Activated gamma-delta T cell (primary cell): ENCODE measurements at regions not wholly inside any gene's neighbourhood (a gene's known extent, or its start where the extent isn't known, plus 50 kb on each side); places are given as distances from the start of the nearest gene placed in this dataset.
"Not testable (repeated sequence)": the region's sequence is repeated elsewhere in the genome, so short reads cannot be mapped to it uniquely, and the experiment has no call there.

ENCODE experiments used
- DNase-seq: peaks from one replicate; lab custom pipeline; 2025; lab: John Stamatoyannopoulos, UW

DNA sequence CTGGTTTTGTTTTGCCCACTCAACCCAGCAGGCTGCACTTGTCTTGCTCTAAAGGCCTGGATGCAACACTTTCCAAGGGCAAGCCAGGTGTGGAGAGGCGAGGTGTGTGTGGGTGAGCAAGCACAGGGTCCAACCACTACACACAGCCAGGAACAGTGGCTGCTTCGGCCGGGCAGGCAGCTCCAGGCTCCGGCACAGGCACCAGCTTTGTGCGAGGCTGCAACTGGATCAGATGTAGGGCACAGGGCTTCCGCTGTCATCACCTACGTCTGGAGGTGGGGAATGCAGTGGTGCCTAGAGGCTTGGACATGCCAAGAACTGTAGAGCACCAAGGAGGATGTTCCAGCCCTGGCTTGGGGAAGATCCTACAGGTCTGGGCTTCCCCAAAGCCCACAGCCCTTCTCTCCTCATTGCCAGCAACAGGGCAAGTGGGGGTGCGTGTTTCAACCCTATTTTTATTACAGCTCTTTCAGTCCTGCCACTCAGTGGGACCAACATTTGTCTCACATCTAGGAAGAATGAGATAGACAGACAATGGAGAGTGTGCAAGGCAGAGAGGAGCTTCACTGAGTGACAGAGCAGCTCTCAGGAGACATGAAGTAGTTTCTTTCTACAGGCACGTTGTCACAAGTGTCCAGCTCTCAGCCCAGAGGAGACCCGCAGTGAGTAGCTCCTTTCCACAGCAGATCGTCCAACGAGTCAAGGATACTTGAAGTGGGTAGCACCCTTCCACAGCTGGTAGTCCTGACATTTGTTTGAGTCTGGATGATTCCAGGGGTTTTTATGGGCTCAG lies 622.2 kb downstream of the CDH9 start:
- no peak for DNase-seq

- no peak for DNase-seq
Measured at GRCh38 chr5:26390608-26391007, 647.8 kb downstream of the CDH9 start.

GRCh38 chr5:26388976-26389375 lies 649.4 kb downstream of the CDH9 start:
- no peak for DNase-seq

- DNase-seq = no peak
Measured at GRCh38 chr5:26386532-26386931, 651.9 kb downstream of the CDH9 start.

DNA sequence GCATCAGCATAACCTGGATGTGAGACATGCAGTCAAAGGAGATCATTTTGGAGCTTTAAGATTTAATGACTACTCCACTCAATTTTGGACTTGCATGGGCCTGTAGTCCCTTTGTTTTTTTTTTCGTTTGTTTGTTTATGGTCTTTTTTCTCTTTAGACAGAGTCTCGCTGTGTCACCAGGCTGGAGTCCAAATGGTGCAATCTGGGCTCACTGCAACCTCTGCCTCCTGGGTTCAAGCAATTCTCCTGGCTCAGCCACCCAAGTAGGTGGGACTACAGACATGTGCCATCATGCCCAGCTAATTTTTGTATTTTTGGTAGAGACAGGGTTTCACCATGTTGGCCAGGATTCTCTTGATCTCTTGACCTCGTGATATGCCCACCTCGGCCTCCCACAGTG lies 673.8 kb downstream of the CDH9 start:
- DNase-seq = not testable (repeated sequence)

DNA sequence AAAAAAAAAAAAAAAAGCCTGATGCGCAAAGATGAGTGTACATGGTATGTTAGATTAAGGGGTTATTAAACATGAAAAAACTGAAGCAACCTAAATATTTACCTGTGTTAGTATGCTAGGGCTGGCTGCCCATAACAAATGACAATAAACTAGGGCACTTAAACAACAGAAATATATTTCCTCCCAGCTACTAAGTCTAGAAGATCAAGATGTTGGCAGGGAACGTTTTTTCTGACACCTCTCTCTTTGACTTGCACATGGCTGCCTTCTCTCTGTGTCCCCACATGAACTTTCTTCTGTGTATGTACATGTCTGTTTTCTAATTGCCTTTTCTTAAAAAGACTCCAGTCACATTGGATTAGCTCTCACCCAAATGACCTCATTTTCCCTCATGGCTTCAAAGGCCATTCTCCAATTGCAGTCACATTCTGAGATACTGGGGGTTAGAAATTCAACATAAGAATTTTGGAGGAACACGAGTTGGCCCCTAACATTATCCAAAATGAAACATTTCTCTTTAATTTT lies 694.5 kb downstream of the CDH9 start:
- no peak for DNase-seq

DNA sequence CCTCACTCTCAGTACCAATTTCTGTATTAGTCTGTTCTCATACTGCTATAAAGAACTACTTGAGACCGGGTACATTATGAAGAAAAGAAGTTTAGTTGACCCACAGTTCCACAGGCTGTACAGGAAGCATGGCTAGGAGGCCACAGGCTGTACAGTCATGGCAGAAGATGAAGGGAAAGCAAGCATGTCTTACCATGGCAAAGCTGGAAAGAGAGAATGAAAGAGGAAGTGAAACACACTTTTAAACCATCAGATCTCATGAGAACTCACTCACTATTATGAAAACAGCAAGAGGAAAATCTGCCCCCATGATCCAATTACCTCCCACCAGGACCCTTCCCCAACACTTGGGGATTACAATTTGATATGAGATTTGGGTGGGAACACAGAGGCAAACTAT lies 698.8 kb downstream of the CDH9 start:
- DNase-seq = no peak

DNA sequence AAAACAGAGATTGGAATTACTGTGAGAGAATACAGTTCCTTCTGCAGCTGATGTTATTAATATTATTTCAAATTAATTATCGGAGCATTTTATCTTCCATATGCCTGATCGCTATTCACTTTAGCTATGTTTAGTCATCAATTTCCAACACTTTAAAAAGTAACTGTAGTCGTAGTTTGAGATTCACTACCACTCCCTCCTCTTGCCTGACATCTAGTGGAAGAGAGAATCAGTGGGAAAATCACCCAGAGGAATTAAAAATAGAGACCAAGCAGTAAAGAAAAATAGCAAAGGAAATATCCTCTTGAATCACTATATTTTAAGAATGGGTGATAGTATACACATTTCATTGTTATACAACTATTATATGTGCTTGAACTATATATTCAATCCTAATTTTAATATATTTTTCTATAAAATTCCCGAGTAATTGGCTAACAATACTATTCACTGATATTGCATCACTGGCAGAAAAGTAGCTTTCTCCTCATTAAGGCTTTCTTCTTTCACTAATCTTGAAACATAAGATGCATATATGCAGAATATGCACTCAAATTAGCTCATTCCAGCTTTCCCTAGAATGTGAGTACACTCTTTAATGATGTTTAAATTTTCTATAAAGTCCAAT lies 708.7 kb downstream of the CDH9 start:
- no peak for DNase-seq

- no peak for DNase-seq
Measured at GRCh38 chr5:26326153-26326759, 712.1 kb downstream of the CDH9 start.

DNA sequence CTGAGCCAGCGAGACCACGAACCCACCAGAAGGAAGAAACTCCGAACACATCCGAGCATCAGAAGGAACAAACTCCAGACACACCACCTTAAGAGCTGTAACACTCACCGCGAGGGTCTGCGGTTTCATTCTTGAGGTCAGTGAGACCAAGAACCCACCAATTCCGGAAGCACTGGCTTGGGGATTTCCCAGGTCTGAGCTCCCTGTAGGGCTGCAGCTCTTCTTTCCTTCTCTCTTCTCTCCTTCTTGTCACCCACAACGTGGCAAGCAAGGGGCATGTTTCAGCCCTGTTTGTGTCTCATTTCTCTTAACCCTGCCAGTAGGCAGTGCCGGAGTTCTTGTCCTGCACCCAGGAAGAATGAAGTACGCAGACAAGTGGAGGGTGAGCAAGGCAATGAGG lies 713.0 kb downstream of the CDH9 start:
- DNase-seq = not testable (repeated sequence)

GRCh38 chr5:26324273-26324895 lies 714.0 kb downstream of the CDH9 start:
- not testable (repeated sequence) for DNase-seq

DNA sequence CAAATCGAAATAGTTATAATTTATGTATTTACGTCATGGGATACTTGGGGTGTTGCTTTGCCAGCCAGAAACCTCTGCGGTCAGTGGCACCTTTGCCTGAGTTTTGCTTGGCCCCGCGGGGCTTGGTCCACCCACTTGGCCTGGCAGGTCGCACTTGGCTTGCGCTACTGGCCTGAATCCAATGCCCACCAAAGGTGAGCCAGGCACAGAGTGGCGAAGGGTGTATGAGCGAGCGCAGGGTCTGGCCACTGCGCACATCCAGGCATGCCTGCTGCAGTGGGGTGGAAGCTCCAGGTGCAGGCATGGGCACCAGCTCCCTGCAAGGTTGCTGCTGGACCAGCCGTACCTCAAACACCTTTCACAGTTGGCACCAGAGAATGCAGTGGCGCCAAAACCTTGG lies 714.6 kb downstream of the CDH9 start:
- no peak for DNase-seq

GRCh38 chr5:26321278-26321677 lies 717.1 kb downstream of the CDH9 start:
- no peak for DNase-seq

GRCh38 chr5:26310415-26310814 lies 728.0 kb downstream of the CDH9 start:
- DNase-seq = no peak

- no peak for DNase-seq
Measured at GRCh38 chr5:26295541-26295940, 742.8 kb downstream of the CDH9 start.

DNA sequence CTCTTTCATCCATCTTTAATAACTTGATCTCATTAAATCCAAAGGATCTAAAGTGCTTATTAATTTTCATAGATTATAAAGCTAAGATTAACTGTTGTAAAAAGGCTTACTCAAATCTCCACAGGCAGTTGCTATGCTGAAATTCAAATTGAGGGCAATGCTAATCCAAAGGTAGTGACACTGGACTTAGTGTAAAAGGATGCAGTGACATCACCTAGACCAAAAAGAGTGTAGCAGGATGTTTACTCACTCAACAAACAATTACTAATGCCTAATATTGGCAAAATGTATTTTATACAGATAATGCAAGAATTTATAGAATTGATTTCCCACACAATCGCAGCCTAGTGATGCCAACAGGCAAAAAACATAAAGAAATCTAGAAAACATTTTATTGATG lies 756.2 kb downstream of the CDH9 start:
- no peak for DNase-seq

DNA sequence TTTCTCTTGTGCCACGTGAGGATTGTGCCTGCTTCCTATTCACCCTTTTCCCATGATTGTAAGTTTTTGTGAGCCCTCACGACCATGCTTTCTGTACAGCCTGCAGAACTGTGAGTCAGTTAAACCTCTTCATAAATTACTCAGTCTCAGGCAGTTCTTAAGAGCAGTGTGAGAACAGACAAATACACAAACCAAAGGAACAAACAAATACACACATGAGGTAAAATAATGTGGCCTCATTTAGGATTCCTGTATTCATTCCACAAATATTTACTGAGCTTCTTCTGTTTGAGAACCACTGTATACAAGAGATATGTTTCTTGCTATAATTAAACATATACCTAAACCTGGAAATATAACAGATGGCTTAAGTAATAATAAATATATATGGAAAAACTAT lies 760.3 kb downstream of the CDH9 start:
- no peak for DNase-seq

DNA sequence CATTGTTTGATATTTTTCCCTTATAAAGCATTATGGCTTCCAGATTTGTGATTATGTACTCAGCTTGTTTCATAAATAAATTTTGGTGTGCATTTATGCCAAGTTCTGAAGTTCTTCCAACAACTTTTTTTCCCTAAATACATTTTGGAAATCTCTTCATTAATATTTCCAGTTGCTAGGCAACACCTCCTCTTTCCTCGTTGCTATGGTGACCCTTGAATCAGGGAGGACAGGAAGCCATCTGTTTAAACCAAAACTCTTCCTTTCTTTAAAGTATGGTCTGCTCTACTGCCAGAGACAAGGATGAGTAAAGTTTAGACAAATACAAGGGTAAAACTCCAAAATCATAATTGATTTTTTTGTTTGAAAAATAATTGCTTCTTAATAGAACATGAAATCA lies 779.3 kb downstream of the CDH9 start:
- no peak for DNase-seq

DNA sequence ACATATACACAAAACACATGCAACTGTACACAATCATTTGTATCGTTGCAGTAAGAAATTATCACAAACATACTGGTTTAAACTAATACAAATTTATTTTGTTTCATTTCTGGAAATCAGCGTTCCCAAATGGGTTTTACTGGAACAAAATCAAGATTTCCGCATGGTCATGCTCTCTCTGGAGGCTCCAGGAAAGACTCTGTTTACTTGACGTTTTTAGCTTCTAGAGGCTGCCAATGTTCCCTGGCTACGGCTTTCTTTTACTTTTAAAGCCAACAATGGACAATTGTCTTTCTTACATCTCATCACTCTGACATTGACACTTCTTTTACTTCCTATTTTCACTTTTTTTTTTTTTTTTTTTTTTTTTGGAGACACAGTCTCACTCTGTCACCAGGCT lies 793.1 kb downstream of the CDH9 start:
- DNase-seq = no peak

DNA sequence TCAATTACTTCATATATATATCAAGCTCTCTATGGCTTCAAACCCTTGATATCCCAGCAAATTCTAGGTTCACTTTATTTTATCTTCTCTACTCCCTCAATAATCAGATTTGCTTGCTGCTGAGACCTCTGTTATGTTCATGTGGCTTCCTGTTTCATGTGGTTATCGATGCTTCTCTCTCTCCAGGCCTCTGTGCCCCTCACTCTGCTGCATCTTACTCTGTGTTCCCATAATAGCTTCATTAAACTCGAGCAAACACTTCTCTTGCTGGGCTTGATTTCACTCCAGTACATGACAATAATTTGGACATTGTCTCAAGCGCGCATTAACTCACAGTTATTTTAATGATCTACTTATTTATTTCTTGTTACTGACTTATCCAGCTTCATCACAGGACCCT lies 798.8 kb downstream of the CDH9 start:
- DNase-seq = no peak

- DNase-seq = no peak
Measured at GRCh38 chr5:26237489-26237888, 800.9 kb downstream of the CDH9 start.

GRCh38 chr5:26236936-26237335 lies 801.5 kb downstream of the CDH9 start:
- DNase-seq = no peak

DNA sequence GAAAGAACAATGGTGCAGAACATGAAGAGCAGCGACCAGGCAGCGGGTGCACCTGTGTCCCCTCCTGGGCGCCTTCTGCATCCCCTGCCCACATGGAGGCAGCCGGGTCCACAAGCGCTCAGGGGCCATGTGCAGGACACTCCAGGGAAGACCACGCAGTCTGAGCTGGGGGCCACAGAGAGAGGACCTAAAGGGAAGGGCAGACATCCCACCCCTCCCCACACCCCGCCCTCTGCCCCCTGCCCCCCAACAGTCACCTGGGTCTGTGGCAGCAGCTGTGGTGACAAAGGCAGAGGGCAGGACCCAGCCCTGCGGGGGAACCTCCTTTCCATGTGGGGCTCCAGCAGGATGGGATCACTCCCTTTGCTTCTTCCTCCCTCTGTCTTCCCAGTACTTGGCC lies 805.7 kb downstream of the CDH9 start:
- no peak for DNase-seq
